Parathyroid adenoma (tissue), 2 donors: ENCODE measurements at regions not wholly inside any gene's neighbourhood (a gene's known extent, or its start where the extent isn't known, plus 50 kb on each side); places are given as distances from the start of the nearest gene placed in this dataset.

Experiments used
- H2AFZ ChIP-seq: fragments of 300-600 bp; sonication (generic); one replicate; pipeline ENCODE4 v1.7.0; 2017; ENCODE audit warnings: antibody characterized with exemption, mild to moderate bottlenecking
- H3K27ac ChIP-seq: fragments of 300-600 bp; sonication (generic); one replicate; pipeline ENCODE4 v1.7.0; 2017
- H3K27me3 ChIP-seq: fragments of 300-600 bp; sonication (generic); one replicate; pipeline ENCODE4 v1.7.0; 2017; ENCODE audit warnings: low read length; ENCODE audit not compliant: control insufficient read depth, insufficient read depth
- H3K36me3 ChIP-seq: fragments of 300-600 bp; sonication (generic); one replicate; pipeline ENCODE4 v1.7.0; 2017; ENCODE audit warnings: low read length; ENCODE audit not compliant: control insufficient read depth, insufficient read depth
- H3K4me1 ChIP-seq: fragments of 300-600 bp; sonication (generic); one replicate; pipeline ENCODE4 v1.7.0; 2017; ENCODE audit warnings: control low read depth
- H3K4me2 ChIP-seq: fragments of 300-600 bp; sonication (generic); one replicate; pipeline ENCODE4 v1.7.0; 2017; ENCODE audit warnings: low read length
- H3K4me3 ChIP-seq: fragments of 300-600 bp; sonication (generic); one replicate; pipeline ENCODE4 v1.7.0; 2017; ENCODE audit warnings: low read depth, low read length
- H3K79me2 ChIP-seq: fragments of 300-600 bp; sonication (generic); one replicate; pipeline ENCODE4 v1.7.0; 2017; ENCODE audit warnings: control low read depth
- H3K9ac ChIP-seq: fragments of 300-600 bp; sonication (generic); one replicate; pipeline ENCODE4 v1.7.0; 2017; ENCODE audit warnings: mild to moderate bottlenecking
- H3K9me3 ChIP-seq: fragments of 300-600 bp; sonication (generic); one replicate; pipeline ENCODE4 v1.7.0; 2017; ENCODE audit warnings: low read length; ENCODE audit not compliant: control insufficient read depth
- TF ChIP-seq, protein P1 (sequence below): fragments of 300-600 bp; sonication (generic); IDR thresholded peaks from one replicate; pipeline ENCODE4 v1.7.0; 2017; ENCODE audit warnings: antibody characterized with exemption, mild to moderate bottlenecking
- donor health status: primary hyperparathyroidism.

DNA sequence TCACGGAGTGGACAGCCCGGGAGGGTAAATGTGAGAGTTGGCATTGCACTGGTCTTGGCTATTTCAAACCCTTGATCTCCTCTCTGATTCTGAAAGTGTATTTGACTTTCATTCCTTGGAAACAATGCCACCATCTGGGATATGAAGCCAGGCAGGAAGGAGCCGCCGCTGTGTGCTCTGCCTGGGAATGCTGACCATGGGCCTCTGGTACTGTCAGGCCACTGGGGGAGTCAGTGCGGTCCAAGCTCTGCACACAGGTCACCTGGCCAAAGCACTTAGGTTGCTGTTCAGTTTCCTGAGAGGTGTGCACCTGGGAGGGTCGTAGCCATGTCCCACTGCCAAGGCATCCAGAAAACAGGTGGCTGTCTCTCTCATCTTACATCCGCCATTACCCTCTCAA, 68.5 kb upstream of the SHH start:
- H3K4me2 ChIP-seq = no peak overlapping the region
- TF ChIP-seq, protein P1, sequence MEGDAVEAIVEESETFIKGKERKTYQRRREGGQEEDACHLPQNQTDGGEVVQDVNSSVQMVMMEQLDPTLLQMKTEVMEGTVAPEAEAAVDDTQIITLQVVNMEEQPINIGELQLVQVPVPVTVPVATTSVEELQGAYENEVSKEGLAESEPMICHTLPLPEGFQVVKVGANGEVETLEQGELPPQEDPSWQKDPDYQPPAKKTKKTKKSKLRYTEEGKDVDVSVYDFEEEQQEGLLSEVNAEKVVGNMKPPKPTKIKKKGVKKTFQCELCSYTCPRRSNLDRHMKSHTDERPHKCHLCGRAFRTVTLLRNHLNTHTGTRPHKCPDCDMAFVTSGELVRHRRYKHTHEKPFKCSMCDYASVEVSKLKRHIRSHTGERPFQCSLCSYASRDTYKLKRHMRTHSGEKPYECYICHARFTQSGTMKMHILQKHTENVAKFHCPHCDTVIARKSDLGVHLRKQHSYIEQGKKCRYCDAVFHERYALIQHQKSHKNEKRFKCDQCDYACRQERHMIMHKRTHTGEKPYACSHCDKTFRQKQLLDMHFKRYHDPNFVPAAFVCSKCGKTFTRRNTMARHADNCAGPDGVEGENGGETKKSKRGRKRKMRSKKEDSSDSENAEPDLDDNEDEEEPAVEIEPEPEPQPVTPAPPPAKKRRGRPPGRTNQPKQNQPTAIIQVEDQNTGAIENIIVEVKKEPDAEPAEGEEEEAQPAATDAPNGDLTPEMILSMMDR = no peak
- no peaks in the 10 kb centered on the region for H3K9me3 ChIP-seq
- no peaks in the 10 kb centered on the region for H3K27me3 ChIP-seq
- no peak overlapping the region for H3K9ac ChIP-seq
- H3K27ac ChIP-seq = no peak overlapping the region
- H3K4me3 ChIP-seq = no peak overlapping the region
- no peaks in the 10 kb centered on the region for H3K4me1 ChIP-seq
- no peaks in the 10 kb centered on the region for H3K79me2 ChIP-seq
- no peak overlapping the region for H2AFZ ChIP-seq
- no peaks in the 10 kb centered on the region for H3K36me3 ChIP-seq

DNA sequence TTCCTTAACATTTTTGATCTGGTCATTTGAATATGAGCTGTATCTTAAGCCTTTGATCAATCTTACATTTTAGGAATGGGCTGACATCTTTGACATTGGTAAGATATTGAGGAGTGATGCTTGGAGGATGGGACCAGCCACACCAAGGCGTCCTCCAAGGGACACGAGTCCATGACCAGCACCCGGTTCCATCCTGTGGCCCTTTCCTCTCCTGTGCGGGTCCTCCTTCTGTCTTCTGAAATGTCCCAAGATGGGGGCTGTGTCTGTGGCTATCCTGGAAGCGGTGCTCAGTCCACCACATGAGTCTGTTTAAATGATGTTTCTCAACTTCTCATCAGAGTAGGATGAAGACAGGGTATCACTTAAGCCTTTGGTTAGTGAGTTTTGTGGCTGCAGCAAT, 67.3 kb upstream of the SHH start:
- H3K9ac ChIP-seq = no peak overlapping the region
- no peak overlapping the region for H3K4me3 ChIP-seq
- no peaks in the 10 kb centered on the region for H3K27me3 ChIP-seq
- H3K79me2 ChIP-seq = no peaks in the 10 kb centered on the region
- H3K36me3 ChIP-seq = no peaks in the 10 kb centered on the region
- no peak overlapping the region for H3K27ac ChIP-seq
- TF ChIP-seq, protein P1 = no peak
- no peaks in the 10 kb centered on the region for H3K4me1 ChIP-seq
- no peaks in the 10 kb centered on the region for H3K9me3 ChIP-seq
- H3K4me2 ChIP-seq = no peak overlapping the region
- no peak overlapping the region for H2AFZ ChIP-seq

DNA sequence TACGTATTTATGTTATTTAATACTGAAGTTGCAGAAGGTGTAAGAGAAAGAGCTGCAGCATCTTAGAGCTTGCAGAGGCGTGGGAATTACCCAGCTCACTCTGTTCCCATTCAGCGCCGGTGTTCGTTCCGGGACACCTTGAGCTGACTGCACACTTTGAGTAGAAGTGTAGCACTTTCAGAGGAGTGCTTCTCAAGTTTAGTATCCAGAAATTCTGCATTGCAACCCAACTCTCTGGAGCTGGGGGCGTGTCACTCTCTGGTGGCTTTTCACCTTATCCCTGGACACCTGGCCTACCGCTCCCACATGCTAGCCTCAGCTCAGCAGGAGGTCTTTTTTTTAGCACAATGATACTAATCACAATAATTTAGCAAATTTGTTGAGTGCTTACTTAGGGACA, 66.4 kb upstream of the SHH start:
- TF ChIP-seq, protein P1 = no peak
- Histone ChIP-seq H3K4me1 (no peaks in the 10 kb centered on the region), H3K79me2 (no peaks in the 10 kb centered on the region), H3K4me2 (no peak overlapping the region), H3K27ac (no peak overlapping the region), H3K4me3 (no peak overlapping the region), H3K9ac (no peak overlapping the region), H2AFZ (no peak overlapping the region), H3K9me3 (no peaks in the 10 kb centered on the region), H3K36me3 (no peaks in the 10 kb centered on the region), H3K27me3 (no peaks in the 10 kb centered on the region)

DNA sequence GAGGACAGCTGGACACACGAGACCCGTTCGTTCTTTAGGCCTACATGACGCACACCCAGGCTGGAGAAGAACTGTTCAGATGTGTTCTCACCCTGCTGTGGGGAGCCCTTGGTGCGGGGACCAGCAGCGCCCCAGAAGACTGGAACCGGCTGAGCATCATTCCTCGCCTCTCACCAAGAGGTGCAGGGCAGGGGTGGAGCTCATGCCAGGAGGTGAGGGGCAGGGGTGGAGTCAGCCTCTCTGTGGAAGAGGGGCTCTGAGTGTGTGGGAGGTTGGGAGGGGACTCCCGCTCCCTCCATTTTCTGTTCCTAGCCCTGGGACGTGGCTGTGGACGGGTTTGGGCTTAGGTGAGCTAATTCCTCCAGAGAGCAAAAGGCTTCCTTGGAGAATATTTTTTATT, 66.0 kb upstream of the SHH start:
- no peaks in the 10 kb centered on the region for H3K79me2 ChIP-seq
- no peak overlapping the region for H3K9ac ChIP-seq
- TF ChIP-seq, protein P1 = no peak
- no peak overlapping the region for H3K4me3 ChIP-seq
- H3K36me3 ChIP-seq = no peaks in the 10 kb centered on the region
- H3K4me2 ChIP-seq = no peak overlapping the region
- no peaks in the 10 kb centered on the region for H3K9me3 ChIP-seq
- no peak overlapping the region for H3K27ac ChIP-seq
- no peaks in the 10 kb centered on the region for H3K4me1 ChIP-seq
- H2AFZ ChIP-seq = no peak overlapping the region
- H3K27me3 ChIP-seq = no peaks in the 10 kb centered on the region

DNA sequence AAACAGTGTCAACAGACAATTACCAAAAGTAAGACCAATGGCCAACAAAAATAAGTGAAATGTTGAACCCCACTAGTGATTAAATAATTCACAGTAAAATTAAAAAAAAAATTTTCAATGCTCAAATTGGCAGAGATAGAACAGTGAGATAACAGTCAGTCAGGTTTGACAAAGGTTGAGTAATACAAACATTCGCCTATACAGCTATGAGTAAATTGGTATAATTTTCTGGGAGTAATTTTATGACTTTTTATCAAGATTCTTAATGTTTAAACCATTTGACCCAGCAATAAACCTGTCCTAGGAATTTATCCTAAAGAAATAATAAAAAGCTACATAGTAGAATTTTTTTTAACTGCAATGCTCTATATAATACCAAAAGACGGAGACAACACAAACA, 64.9 kb upstream of the SHH start:
- TF ChIP-seq, protein P1 = no peak
- Histone ChIP-seq H3K27me3 (no peaks in the 10 kb centered on the region), H3K4me3 (no peak overlapping the region), H3K9ac (no peak overlapping the region), H3K79me2 (no peaks in the 10 kb centered on the region), H3K4me1 (no peaks in the 10 kb centered on the region), H3K27ac (no peak overlapping the region), H3K4me2 (no peak overlapping the region), H2AFZ (no peak overlapping the region), H3K9me3 (no peaks in the 10 kb centered on the region), H3K36me3 (no peaks in the 10 kb centered on the region)
